GM21717 (cell line): ENCODE measurements at regions not wholly inside any gene's neighbourhood (a gene's known extent, or its start where the extent isn't known, plus 50 kb on each side); places are given as distances from the start of the nearest gene placed in this dataset.

ENCODE experiments used
- ATAC-seq: cut with Tn5 transposase; IDR thresholded peaks from one replicate; pipeline ENCODE4 v1.9.1; 2021; ENCODE audit warnings: mild to moderate bottlenecking, moderate library complexity; ENCODE audit not compliant: unreplicated experiment

DNA sequence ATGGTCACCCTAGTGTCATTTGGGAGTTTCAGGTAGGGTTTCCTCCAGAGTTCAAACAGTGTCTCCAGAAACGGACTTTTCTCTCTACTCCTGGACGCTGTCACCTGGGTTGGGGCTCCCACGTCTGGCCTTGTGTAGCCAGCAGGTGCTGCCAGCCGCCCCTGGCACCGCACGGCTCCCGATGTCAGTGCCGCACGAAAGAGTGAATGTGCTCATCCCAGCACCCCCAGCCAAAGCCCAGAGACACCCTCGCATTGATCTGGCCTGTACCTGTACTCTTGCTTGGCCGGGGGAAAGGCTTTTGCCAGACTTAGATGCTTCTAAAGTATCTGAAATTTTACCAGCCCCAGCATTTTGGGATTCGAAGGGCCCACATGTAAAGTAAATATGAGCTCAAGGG lies 351.9 kb downstream of the C16orf95 start:
- no peak for ATAC-seq

DNA sequence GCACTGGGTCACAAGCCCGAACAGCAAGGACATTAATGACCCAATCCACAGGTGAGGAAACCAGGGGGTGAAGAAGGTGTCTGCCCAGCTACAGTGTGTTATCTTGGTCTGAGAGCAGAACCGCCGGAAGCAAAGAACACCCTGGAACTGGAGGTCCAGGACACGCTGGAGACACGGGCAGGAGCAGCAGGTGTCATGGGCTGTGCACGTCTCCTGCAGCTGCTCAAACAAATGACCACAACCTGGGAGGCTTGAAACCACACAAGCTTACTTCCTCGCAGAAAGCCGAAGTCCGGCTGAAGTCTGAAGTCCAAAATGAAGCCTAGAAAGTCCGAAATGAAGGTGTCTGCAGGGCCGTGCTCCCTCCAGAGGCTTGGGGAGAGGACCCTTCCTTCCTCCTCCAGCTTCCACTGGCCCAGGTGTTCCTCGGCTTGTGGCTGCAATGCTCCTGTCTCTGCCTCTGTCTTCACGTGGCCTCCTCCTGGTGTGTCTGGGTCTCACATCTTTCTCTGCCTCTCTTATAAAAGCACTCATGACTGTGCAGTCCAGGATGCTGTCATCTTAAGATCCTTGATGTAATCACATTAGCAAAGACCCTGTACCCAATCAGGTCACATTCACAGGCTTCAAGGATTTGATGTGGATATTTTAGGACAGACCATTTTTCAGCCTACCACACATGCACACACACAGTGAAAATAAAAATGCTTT lies 351.2 kb downstream of the C16orf95 start:
- ATAC-seq: no peak

DNA sequence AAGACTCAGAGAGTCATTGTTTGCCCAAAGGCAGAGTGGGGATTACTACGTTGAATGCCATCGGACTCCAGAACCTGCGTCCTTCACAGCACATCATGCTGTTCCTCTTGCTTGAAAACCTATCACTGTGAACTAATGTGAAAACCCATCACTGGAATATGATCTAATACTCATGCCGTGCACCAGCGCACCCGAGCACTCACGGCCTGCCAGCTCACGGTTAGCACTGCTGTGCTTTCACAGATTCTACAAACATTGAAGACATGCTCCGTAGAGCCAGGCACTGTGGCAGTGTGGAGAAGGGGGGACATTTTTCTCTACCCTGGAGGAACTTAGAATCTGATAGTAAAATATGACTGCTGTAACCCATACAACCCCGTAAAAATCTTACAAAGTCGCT lies 350.4 kb downstream of the C16orf95 start:
- no peak for ATAC-seq

DNA sequence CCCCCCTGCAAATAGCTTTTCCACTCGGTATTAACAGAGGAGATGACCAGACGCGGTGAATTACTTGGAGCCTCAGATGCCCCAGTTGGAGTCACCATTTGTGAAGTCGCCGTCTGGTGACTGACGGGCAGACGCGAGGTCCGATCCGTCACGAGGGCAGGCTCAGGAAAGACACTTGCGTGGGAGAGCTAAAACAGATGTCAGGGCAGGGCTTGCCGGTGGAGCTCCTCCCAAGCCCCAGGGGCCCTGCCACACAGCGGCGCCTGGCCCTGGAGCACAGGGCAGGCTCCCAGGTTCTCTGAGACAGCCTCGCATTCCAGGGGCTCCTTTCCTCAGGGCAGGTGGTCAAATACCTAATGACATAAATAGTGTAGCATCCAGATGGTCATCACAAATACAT lies 348.3 kb downstream of the C16orf95 start:
- ATAC-seq: no peak

DNA sequence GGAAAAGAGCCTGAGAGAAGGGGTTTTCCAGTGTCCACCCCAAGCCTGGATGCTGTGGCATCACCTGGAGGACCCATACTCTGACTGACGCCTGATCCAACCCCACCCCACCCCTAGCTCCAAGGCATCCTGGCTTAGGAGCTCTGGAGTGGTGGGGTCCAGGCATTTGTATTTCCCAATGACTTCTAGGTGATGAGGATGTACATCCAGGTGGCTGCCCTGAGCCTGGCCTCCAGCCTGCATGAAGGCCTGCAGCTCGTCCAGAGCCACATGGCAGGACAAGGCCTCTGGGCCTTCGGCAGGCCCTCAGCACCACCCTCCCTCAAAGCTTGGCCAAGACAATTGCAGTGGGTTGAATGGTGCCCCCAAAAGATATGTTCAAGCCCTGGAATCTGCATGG lies 347.5 kb downstream of the C16orf95 start:
- no peak for ATAC-seq

DNA sequence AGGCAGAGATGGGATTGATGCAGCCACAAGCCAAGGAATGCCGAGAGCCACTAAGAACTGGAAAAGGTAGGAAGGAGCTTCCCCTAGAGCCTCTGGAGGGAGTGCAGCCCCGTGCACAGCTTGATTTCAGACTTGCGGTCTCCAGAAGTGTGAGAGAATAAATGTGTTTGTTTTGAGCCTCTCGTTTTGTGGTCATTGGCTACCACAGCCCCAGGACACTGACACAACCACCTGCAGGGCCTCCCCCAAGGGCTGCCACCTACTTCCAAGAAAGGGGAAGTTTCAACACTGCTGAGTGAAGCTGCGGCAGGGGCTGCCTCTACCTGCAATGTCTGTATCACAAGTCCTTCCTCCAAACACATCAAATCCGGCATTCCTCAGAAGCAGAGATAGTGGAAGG lies 346.9 kb downstream of the C16orf95 start:
- no peak for ATAC-seq

DNA sequence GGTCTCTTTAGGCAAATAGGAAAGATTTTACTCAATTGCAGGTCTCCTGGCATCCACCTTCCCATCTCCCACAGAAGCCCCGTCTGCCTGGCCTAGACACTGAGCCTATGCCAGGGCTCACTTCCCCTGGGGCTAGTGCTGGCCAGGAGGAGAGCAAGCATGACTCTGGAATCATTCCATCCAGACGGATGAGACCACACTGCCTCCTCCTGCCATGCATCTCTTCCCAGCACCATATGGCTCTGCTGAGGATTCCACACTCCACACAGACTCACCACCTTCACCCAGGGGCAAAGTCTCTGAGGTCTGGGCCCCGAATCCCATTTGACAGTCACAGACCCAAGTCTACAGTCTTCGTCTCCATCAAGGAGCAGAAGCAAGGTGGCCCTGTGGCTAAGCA lies 346.5 kb downstream of the C16orf95 start:
- no peak for ATAC-seq

DNA sequence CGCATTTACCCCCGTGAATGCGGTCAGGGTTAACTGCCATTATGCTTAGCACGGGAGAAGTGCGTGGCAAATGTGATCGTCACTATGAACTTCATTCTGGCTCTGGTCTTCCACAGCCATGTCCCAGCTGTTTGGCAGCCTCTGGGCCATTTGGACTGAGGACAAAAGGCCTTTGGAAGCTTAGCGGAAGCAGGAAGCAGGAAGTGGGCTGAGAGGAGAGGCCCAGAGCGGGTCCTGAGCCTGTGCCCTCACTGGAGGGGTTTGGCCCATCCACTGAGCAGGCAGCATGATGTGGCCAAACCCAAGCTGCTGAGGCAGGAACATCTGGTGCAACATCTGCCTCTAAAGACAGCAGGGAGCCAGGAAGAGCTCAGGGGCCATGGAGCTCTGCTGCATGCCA lies 345.9 kb downstream of the C16orf95 start:
- no peak for ATAC-seq

DNA sequence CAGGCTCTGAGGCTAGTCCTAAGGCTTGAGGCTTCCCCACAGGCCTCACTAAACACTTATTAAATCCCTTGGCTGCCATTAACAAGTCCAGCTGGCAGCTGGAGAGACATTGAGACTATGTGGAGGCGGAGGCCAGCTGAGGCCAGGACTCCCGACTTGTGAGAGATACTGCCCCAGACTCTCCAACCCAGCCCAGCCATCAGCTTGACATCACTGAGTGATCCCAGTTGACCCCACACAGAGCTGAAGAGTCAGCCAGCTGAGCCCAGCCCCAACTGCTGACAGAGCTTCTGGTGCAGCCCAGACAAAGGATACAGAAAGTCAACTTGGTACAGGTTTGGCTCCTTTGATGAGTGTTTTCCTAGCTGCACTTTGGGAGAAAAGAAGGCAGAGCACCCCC lies 343.1 kb downstream of the C16orf95 start:
- no peak for ATAC-seq

DNA sequence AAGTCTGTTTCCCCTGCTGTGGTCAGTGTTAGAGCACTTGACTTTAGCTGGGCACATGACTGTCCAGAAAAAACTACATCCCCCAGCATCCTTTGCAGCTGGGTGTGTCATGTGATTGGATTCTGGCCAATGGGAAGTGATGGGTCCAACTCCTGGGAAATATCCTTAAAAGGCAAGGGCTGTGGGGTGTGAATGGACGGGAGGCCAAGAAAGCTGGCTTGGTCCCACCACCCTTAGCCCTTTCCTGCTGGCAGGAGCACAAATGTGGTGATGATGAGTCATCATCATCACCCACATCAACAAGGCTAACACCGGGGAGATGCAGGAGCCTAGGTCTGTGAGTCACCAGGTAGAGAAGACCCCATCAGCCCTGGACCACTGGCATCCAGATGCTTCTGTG lies 341.7 kb downstream of the C16orf95 start:
- ATAC-seq: no peak

DNA sequence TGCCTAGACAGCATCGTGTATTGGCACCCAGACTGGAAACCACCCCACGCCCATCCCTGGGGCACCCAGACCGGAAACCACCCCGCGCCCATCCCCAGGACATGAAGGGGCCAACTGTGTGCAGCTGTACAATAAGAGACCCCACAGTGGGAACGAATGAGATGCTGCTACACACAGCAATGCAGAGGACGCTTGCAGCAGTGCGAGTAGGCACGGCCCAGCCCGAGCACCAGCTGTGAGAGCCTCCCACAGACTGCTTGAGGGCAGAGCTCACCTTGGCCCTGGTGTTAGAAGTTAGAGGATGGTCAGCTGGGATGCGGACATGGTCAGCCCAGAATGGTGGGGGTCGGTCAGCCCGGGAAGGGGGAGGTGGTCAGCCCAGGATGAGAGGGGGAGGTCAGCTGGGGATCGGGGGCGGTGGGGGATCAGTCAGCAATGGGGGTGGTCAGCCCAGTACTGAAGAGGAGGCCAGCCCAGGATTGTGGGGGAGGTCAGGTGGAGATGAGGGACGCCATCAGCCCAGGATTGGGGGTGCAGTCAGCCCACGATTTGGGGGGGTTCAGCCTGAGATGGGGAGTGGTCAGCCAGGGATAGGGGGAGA lies 340.0 kb downstream of the C16orf95 start:
- no peak for ATAC-seq

DNA sequence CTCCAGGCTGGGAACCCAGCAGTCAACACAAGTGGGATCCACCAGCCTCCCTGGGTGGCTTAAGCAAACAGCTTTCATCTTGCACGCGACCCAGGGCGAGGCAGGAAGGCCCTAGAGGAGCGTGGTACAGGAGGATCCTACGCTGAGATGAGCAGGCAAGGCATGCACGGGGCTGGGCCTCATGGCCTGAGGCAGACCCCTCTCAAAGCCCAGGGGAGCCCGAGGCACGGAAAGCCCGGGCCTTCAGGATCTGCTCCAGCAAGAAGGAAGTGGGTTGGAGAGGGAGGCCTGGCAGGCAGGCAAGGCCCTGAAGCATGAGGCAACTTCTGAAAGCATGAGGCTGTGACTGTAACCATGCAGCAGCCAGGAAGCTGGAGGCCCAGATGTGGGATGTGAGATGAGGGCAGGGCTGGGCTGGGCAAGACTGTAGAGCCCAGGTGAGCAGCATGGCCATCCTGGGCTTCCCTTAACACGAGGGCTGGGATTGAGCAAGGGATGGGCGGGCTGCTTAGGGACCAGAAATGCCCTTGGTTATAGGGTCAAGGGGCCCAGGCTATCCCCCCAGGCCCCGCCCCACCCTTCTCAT lies 338.7 kb downstream of the C16orf95 start:
- ATAC-seq: no peak

DNA sequence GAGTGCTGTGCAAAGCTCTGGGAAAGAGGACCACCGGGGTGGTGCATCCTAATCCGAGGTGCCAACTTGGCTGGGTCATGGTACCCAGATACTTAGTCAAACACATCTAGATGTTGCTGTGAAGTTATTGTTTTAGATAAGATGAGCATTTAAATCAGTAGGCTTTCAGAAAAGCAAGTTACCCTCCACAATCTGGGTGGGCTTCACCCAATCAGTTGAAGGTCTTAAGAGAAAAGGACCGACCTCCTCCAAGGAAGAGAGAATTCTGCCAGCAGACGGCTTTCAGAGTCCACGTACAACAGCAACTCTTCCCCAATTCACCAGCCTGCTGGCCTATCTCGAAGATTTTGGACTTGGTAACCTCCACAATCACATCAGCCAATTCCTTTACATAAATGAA lies 338.1 kb downstream of the C16orf95 start:
- ATAC-seq: no peak

DNA sequence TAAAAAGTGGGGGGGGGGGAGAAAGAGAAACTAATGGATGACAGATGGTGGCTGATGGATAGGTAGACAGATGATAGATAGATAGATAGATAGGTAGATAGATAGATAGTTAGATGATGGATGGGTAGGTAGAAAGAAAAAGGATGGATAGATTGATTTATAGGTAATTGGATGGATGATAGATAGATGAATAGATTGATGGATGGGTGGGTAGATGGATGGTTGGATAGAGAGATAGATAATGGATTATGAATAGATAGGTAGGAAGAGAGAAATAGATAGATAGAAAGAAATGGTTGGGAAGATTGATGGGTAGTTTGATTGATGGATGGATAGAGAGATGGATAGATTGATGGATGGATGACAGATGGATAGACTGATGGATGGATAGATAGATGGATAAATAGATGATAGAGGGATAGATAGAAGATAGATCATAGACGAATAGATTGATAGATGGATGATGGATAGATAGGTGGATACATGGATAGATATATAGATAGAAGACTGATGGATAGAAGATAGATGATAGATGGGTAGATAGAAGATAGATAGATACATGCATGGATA lies 337.1 kb downstream of the C16orf95 start:
- ATAC-seq: no peak

DNA sequence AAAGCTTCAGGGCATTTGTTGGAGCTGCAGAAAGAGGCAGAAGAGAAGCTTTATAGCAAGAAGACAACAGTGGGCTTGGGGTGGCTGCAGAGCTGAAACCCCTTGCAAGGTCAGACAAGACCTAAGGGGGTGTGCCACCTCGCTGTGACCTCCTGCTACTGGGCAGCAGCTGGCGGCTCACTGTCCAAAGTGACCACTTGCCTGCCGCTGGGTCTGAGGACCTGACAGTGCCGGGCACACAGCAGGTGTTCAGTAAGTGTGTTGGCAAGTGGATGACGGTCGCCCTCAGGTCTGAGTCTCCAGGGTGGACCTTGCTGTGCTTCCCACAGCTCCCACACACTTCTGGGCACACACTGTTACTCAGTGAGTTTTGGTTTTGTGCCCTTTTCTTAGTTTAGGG lies 336.5 kb downstream of the C16orf95 start:
- no peak for ATAC-seq

DNA sequence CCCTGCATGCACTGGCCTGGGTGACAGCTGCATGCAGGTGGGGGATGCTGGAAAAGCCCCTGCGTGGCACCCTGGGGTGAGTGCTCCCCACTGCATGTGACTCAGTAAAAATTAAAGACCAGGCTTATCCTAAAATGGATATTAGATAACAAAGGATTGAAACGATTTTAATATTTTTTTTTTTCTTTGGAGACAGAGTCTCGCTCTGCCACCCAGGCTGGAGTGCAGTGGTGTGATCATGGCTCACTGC lies 334.9 kb downstream of the C16orf95 start:
- ATAC-seq: no peak

DNA sequence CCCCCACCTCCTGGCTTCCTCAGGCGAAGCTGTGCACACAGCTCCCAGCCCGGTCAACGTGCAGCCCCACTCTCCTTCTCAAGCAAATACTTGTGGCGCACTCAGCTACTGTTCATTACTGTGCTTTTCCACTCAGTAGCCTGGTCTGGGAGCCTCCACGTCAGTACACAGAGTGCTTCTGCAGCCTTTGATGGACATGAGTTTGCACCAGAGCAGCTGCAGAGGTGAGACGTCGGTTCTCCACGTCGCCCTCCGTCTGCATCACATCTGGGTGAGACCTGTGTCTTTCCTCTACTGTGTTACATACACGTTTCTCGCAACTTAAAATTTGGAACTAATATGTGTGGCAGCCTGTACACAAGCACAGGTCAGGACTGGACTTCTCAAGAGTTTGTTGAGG lies 334.3 kb downstream of the C16orf95 start:
- no peak for ATAC-seq

DNA sequence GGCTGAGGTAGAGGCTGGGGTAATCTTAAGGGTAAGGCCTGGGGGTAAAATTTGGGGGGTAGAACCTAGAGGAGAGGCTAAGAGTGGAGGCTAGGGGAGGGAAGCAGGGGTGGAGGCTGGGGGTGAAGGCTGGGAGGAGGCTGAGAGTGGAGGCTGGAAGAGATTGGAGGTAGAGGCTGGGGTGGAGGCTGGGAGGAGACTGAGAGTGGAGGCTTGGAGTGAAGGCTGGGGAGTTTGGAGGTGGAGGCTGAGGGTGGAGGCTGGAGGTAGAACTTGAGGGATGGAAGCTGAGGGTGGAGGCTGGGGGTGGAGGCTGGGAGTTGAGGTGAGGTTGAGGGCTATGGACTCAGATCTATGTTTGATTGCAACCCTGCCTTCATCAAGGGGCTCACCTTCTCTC lies 333.6 kb downstream of the C16orf95 start:
- ATAC-seq: no peak

DNA sequence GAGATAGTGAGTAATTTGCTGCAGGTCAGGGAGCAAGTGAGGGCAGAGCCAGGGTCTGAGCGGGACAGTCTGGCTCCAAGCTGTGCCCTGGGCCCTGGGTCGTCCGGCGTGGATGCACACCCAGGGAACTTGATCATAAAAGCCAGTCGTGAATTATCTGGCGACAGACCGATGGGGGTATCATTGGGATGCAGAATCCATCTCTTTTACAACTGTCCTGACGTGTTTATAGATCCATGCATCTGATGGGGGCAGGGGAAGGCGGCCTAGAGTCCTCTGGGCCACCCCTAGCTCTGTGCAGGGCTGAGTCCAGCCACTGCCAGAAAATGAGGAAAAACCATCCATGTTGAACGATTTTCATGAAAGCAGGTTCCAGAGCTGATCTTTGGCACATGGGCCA lies 332.8 kb downstream of the C16orf95 start:
- no peak for ATAC-seq

DNA sequence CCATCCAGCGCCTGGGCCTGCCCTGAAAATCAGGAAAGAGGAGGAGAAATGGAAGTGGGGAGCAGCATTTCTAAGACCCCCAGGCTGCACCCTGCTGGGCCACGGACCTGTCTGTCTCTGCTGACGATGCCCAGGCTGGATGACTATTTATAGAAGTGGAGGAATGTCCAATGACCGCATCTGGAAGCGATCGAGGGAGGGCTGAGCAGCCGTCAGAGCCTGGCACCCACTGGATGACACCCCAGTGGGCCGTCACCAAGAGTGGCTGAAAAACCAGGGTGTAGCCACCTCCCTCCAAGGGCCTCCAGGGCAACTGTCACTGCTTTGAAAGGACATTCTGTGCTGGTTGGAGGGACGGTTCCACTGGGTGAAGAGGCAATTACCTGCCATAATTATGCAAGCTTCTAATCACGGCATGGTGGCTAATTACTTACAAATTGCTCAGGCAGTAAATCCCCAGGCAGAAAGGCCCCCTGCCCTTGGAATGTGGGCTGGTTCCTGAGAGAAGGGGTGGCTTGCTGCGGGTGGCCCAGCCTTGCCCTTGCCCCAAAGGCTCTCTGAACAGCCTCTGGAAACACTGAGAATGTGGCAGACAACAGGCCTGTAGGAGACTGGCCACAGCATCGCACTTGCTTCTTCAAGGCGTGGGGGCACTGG lies 332.1 kb downstream of the C16orf95 start:
- ATAC-seq: no peak

DNA sequence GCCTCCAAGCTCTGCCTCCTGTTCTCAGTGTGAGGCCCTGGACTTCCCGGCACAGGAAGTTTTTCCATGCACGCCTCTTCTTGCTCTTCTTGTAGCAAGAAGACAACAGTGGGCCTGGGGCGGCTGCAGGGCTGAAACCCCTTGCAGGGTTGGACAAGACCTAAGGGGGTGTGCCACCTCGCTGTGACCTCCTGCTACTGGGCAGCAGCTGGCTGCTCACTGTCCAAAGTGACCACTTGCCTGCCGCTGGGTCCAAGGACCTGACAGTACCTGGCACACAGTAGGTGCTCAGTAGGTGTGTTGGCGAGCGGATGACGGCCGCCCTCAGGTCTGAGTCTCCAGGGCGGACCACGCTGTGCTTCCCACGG lies 331.6 kb downstream of the C16orf95 start:
- ATAC-seq: no peak

DNA sequence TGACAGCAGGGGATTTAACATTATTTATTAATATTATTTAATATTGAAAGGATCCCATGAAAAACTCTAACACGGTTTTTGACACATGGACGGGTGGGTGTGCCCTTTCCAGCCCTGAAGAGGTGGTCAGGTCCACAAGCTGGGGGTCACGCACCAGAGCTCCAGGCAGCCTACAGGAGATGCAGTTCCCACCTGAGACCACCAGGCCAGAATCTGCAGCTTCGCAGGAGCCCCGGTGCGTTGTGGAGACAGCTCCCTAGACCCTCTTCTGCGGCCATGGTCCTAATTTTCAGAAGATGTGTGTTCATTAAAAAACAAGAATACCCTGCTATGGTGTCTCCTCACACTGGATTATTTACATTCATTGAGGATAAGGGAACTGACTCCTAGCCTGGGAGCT lies 331.1 kb downstream of the C16orf95 start:
- no peak for ATAC-seq
